ENCODE measurements at regions not wholly inside any gene's neighbourhood (a gene's known extent, or its start where the extent isn't known, plus 50 kb on each side); places are given as distances from the start of the nearest gene placed in this dataset.

- H3K27ac ChIP-seq (ENCODE audit: low read length): no peak overlapping the region
- no peak overlapping the region for H2AFZ ChIP-seq (ENCODE audit: low read depth, low read length)
- H3K79me2 ChIP-seq (ENCODE audit: insufficient read depth, low read length): no peaks in the 10 kb centered on the region
- no peak for TF ChIP-seq EZH2 (IDR thresholded peaks at IDR 0.05; ENCODE audit: borderline replicate concordance, low read depth, low read length, severe bottlenecking)
- TF ChIP-seq, protein P1, sequence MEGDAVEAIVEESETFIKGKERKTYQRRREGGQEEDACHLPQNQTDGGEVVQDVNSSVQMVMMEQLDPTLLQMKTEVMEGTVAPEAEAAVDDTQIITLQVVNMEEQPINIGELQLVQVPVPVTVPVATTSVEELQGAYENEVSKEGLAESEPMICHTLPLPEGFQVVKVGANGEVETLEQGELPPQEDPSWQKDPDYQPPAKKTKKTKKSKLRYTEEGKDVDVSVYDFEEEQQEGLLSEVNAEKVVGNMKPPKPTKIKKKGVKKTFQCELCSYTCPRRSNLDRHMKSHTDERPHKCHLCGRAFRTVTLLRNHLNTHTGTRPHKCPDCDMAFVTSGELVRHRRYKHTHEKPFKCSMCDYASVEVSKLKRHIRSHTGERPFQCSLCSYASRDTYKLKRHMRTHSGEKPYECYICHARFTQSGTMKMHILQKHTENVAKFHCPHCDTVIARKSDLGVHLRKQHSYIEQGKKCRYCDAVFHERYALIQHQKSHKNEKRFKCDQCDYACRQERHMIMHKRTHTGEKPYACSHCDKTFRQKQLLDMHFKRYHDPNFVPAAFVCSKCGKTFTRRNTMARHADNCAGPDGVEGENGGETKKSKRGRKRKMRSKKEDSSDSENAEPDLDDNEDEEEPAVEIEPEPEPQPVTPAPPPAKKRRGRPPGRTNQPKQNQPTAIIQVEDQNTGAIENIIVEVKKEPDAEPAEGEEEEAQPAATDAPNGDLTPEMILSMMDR (IDR thresholded peaks at IDR 0.05; ENCODE audit: borderline replicate concordance, extremely low read depth, low read length, poor library complexity, severe bottlenecking): no peak
- DNase-seq (no peak), ATAC-seq (ENCODE audit: insufficient read depth, low read depth) (no peak)
- no peaks in the 10 kb centered on the region for H3K9me3 ChIP-seq (ENCODE audit: insufficient read depth, low read length, severe bottlenecking)
- H3K4me3 ChIP-seq (ENCODE audit: low read depth in 1 of 2, low read length in 2 of 2): no peak overlapping the region
- H3K4me1 ChIP-seq (ENCODE audit: insufficient read depth, low read length): no peaks in the 10 kb centered on the region
- no peaks in the 10 kb centered on the region for H3K36me3 ChIP-seq (ENCODE audit: insufficient read depth, low read length)
- H4K20me1 ChIP-seq (ENCODE audit: insufficient read depth, low read length): no peaks in the 10 kb centered on the region
- no peak overlapping the region for H3K9ac ChIP-seq (ENCODE audit: low read depth, low read length)
- peaks cover 25% of the 10 kb centered on the region for H3K27me3 ChIP-seq (ENCODE audit: insufficient read depth, low read length, poor library complexity)
- no peak overlapping the region for H3K4me2 ChIP-seq (ENCODE audit: insufficient read depth, low read length)
Measured at GRCh38 chr2:217626926-217627325, 375.9 kb downstream of the TNS1 start.

GRCh38 chr2:217625557-217626169 lies 377.1 kb downstream of the TNS1 start:
- H3K9ac ChIP-seq (ENCODE audit: low read depth, low read length): no peak overlapping the region
- H2AFZ ChIP-seq (ENCODE audit: low read depth, low read length): no peak overlapping the region
- TF ChIP-seq, protein P1 (IDR thresholded peaks at IDR 0.05; ENCODE audit: borderline replicate concordance, extremely low read depth, low read length, poor library complexity, severe bottlenecking): no peak
- no peak for TF ChIP-seq EZH2 (IDR thresholded peaks at IDR 0.05; ENCODE audit: borderline replicate concordance, low read depth, low read length, severe bottlenecking)
- no peak overlapping the region for H3K4me3 ChIP-seq (ENCODE audit: low read depth in 1 of 2, low read length in 2 of 2)
- no peak overlapping the region for H3K27ac ChIP-seq (ENCODE audit: low read length)
- no peak overlapping the region for H3K4me2 ChIP-seq (ENCODE audit: insufficient read depth, low read length)
- peaks cover 21% of the 10 kb centered on the region for H3K27me3 ChIP-seq (ENCODE audit: insufficient read depth, low read length, poor library complexity)
- H3K79me2 ChIP-seq (ENCODE audit: insufficient read depth, low read length): no peaks in the 10 kb centered on the region
- H3K9me3 ChIP-seq (ENCODE audit: insufficient read depth, low read length, severe bottlenecking): no peaks in the 10 kb centered on the region
- H3K36me3 ChIP-seq (ENCODE audit: insufficient read depth, low read length): no peaks in the 10 kb centered on the region
- ATAC-seq (ENCODE audit: insufficient read depth, low read depth) (no peak), DNase-seq (no peak)
- no peaks in the 10 kb centered on the region for H3K4me1 ChIP-seq (ENCODE audit: insufficient read depth, low read length)
- H4K20me1 ChIP-seq (ENCODE audit: insufficient read depth, low read length): no peaks in the 10 kb centered on the region

- DNase-seq (no peak), ATAC-seq (ENCODE audit: insufficient read depth, low read depth) (no peak)
- Histone ChIP-seq H3K27me3 (ENCODE audit: insufficient read depth, low read length, poor library complexity) (peaks cover 13% of the 10 kb centered on the region), H3K4me1 (ENCODE audit: insufficient read depth, low read length) (no peaks in the 10 kb centered on the region), H3K79me2 (ENCODE audit: insufficient read depth, low read length) (no peaks in the 10 kb centered on the region), H3K9me3 (ENCODE audit: insufficient read depth, low read length, severe bottlenecking) (no peaks in the 10 kb centered on the region), H3K4me2 (ENCODE audit: insufficient read depth, low read length) (no peak overlapping the region), H4K20me1 (ENCODE audit: insufficient read depth, low read length) (no peaks in the 10 kb centered on the region), H3K36me3 (ENCODE audit: insufficient read depth, low read length) (no peaks in the 10 kb centered on the region), H3K27ac (ENCODE audit: low read length) (no peak overlapping the region), H3K9ac (ENCODE audit: low read depth, low read length) (no peak overlapping the region), H3K4me3 (ENCODE audit: low read depth in 1 of 2, low read length in 2 of 2) (no peak overlapping the region), H2AFZ (ENCODE audit: low read depth, low read length) (no peak overlapping the region)
- TF ChIP-seq, protein P1 (IDR thresholded peaks at IDR 0.05; ENCODE audit: borderline replicate concordance, extremely low read depth, low read length, poor library complexity, severe bottlenecking): no peak
- TF ChIP-seq EZH2 (IDR thresholded peaks at IDR 0.05; ENCODE audit: borderline replicate concordance, low read depth, low read length, severe bottlenecking): no peak
Measured at GRCh38 chr2:217623281-217623912, 379.4 kb downstream of the TNS1 start.
